HFFc6 (cell line): ENCODE measurements at regions not wholly inside any gene's neighbourhood (a gene's known extent, or its start where the extent isn't known, plus 50 kb on each side); places are given as distances from the start of the nearest gene placed in this dataset.

Source experiments
- DNase-seq: peaks from one replicate; pipeline ENCODE4 v3.0.0-alpha.2; 2018
- H3K27ac Mint-ChIP-seq: 2 replicates; pipeline ENCODE4 v1.8.0; 2020; ENCODE audit warnings: mild to moderate bottlenecking, mixed read lengths
- H3K27me3 Mint-ChIP-seq: 2 replicates; pipeline ENCODE4 v1.8.0; 2021; ENCODE audit warnings: mild to moderate bottlenecking, moderate library complexity, mixed read lengths; ENCODE audit not compliant: insufficient read depth
- H3K36me3 Mint-ChIP-seq: 2 replicates; pipeline ENCODE4 v1.8.0; 2021; ENCODE audit warnings: low read depth, mixed read lengths
- H3K4me1 Mint-ChIP-seq: 2 replicates; pipeline ENCODE4 v1.8.0; 2020; ENCODE audit warnings: low read depth, mixed read lengths
- H3K4me3 Mint-ChIP-seq: 2 replicates; pipeline ENCODE4 v1.8.0; 2020; ENCODE audit warnings: mild to moderate bottlenecking, moderate library complexity, mixed read lengths
- H3K9me3 Mint-ChIP-seq: 2 replicates; pipeline ENCODE4 v1.8.0; 2020; ENCODE audit warnings: mild to moderate bottlenecking, mixed read lengths
- CTCF ChIP-seq: fragments of 200-600 bp; sonication (generic); IDR thresholded peaks from 2 replicates; pipeline ENCODE4 v1.5.0; 2021; ENCODE audit warnings: antibody characterized with exemption, mild to moderate bottlenecking

DNA sequence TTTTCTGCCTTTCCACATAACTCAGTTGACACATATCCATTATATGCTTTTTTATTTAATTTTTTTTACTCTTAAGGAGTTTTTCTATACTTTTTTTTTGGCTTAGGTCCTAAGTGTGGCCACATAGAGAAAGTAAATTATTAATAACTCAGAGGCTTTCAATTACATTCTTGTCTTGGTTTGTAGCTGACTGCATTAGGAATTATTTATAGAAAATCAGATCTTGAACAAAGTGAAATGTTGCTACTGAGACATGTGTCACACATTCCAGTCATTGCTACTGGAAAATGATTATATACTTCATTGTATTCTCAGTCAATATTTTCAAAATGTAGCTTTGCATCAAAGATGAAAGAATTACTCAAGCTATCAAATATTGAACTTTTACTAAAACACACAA, 1277.9 kb downstream of the CDY2B start:
- no peak for DNase-seq
- H3K4me1 Mint-ChIP-seq, result no peaks in the 10 kb centered on the region
- H3K27me3 Mint-ChIP-seq, result no peaks in the 10 kb centered on the region
- no peak for TF ChIP-seq CTCF
- H3K27ac Mint-ChIP-seq, result no peak overlapping the region
- no peak overlapping the region for H3K4me3 Mint-ChIP-seq
- peaks cover 21% of the 10 kb centered on the region for H3K9me3 Mint-ChIP-seq
- no peaks in the 10 kb centered on the region for H3K36me3 Mint-ChIP-seq

GRCh38 chrY:16601626-16602025, 1278.4 kb downstream of the CDY2B start:
- H3K4me1 Mint-ChIP-seq, result no peaks in the 10 kb centered on the region
- DNase-seq, result no peak
- no peak for TF ChIP-seq CTCF
- H3K27ac Mint-ChIP-seq, result no peak overlapping the region
- no peaks in the 10 kb centered on the region for H3K27me3 Mint-ChIP-seq
- peaks cover 16% of the 10 kb centered on the region for H3K9me3 Mint-ChIP-seq
- no peak overlapping the region for H3K4me3 Mint-ChIP-seq
- H3K36me3 Mint-ChIP-seq, result no peaks in the 10 kb centered on the region

DNA sequence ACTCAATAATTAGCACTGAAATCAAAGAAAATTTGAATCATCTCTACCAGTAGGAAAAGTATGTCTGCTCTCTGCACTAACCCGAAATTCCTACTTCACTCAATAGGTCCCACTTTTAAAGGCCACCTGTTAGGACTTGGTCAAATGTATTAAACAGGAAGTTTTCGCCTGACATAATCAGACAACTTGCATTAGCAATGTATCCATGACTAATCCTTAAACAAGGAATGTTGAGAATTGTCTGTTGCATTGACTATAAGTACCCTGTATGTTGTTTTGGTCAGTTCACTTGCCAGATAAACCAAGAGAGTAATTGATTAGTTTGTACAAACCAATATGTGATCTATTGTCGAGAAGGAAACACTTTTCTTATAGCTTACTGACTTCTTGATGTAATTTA, 1308.0 kb downstream of the CDY2B start:
- H3K36me3 Mint-ChIP-seq, result no peaks in the 10 kb centered on the region
- no peak overlapping the region for H3K4me3 Mint-ChIP-seq
- no peaks in the 10 kb centered on the region for H3K9me3 Mint-ChIP-seq
- no peaks in the 10 kb centered on the region for H3K4me1 Mint-ChIP-seq
- DNase-seq, result no peak
- H3K27me3 Mint-ChIP-seq, result no peaks in the 10 kb centered on the region
- TF ChIP-seq CTCF, result no peak
- H3K27ac Mint-ChIP-seq, result no peak overlapping the region

GRCh38 chrY:16562491-16562890, 1317.5 kb downstream of the CDY2B start:
- Mint-ChIP-seq H3K27ac (no peak overlapping the region), H3K36me3 (no peaks in the 10 kb centered on the region), H3K9me3 (no peaks in the 10 kb centered on the region; the same call in 1 of the 2 replicates), H3K4me1 (no peaks in the 10 kb centered on the region), H3K27me3 (no peaks in the 10 kb centered on the region), H3K4me3 (no peak overlapping the region)
- TF ChIP-seq CTCF, result no peak
- DNase-seq, result no peak

GRCh38 chrY:16522021-16522420, 1358.0 kb downstream of the CDY2B start:
- Mint-ChIP-seq H3K9me3 (no peaks in the 10 kb centered on the region; the same call in none of the 2 replicates), H3K27me3 (no peaks in the 10 kb centered on the region; the same call in 1 of the 2 replicates), H3K4me1 (no peaks in the 10 kb centered on the region), H3K27ac (no peak overlapping the region), H3K4me3 (no peak overlapping the region), H3K36me3 (no peaks in the 10 kb centered on the region)
- no peak for DNase-seq
- TF ChIP-seq CTCF, result no peak

DNA sequence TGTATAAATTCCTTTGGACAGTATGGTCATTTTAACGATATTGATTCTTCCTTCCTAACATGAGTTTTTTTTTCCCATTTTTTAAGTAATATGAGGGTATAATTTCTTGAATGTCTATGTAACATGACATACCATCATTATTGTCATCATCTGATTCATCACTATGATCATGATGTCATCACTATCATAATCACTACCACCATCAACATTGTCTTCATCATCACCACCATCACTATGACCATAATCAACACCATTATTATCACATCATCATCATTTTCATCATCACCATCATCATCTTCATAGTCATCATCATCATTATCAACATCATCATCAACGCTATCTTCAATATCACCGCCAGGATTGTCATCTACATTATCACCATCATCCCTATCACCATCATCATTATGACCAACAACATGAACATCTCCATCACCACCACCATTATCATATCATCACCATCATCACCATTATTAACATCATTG, 1377.2 kb downstream of the CDY2B start:
- peaks cover 11% of the 10 kb centered on the region for H3K9me3 Mint-ChIP-seq
- no peak overlapping the region for H3K4me3 Mint-ChIP-seq
- no peak for DNase-seq
- TF ChIP-seq CTCF, result no peak
- H3K36me3 Mint-ChIP-seq, result no peaks in the 10 kb centered on the region
- no peaks in the 10 kb centered on the region for H3K4me1 Mint-ChIP-seq
- H3K27ac Mint-ChIP-seq, result no peak overlapping the region
- H3K27me3 Mint-ChIP-seq, result no peaks in the 10 kb centered on the region; the same call in 1 of the 2 replicates
